Fibroblast of skin of abdomen (primary cell): ENCODE measurements at regions not wholly inside any gene's neighbourhood (a gene's known extent, or its start where the extent isn't known, plus 50 kb on each side); places are given as distances from the start of the nearest gene placed in this dataset.

Experiments used
- DNase-seq: peaks from one replicate; pipeline ENCODE4 v3.0.0-alpha.2; 2013

- DNase-seq = no peak
Observed at GRCh38 chr6:2562721-2563451, 187.8 kb downstream of the MYLK4 start.

DNA sequence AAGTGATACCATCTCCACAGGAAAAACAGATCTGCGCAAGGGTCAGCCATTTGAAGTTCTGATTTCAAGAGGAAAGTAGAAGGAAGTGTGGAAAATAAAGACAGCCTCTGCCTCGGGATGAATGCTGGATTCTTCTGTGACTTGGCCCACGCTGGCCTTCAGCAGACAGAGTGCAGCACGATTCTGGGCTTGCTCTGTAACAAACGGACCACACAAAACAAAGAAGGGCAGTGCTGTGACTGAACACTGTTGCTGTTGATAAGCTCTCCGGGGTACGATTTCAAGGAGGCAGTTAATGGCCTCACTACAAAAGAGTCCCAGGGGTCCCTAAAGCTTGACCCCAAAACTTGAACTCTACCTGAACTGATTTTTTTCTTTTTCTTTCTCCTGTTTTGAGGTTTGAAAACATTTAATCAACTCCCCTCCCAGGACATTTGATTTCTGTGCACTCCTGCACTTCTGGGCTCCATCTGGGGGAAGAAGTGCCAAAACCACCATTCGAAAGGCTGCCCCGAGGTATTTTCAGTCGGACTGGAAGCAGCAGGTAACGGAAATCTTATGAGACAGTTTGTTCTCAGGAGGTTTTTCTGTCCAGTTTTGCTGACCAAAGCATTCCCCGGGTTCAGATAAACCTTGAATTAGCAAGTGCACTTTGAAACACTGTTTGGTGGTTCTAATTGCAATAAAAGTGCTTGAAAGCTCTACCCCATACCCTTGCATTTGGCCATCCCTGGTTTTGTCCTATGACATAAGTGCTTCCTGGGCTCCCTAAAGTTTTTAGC lies 189.6 kb downstream of the MYLK4 start:
- no peak for DNase-seq

- DNase-seq = no peak
Observed at GRCh38 chr6:2560140-2560818, 190.4 kb downstream of the MYLK4 start.

DNA sequence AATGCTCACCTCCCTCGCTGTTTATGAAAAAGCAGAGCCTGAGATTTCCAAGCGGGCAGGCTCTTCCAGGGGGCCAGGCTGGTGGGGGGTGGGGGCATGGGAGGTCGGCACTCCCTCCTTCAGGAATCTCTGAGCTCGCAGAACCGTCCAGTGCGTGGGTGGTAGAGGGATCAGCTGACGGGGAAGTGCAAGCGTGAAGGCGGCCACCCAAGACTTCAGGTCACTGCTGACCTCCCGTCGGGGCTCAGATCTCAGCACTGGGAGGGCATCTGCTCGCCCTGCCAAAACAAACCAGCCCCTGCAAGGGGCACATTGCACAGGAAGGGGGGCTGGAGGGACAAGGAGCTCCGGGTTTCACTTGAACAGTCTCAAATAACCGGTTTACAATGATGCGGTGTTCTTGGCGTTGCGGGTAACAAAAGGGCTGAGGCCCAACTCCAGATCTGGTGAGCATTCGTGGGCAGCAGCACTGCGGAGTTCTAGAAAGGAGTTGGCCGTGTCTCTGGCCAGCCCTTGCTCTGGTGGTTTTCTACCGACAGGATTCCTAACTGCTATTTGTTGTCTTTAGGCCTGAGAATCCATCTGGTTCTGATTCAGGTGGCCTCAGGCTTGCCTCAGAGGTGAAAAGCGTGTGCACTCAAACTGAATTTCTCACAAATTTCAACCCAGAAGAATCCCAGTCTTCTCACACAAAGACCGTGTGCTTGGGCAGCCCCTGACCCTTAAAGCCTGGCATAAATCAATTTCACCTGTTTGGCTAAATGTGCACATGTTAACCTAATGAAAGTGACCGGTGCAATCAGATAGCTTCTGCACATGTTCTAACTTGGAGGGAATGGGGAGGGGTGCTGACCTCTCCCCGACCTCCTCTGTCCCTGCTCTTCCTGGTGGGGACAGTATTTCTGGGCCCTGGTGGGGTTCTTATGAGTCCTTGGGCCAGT lies 191.6 kb downstream of the MYLK4 start:
- DNase-seq = no peak

DNA sequence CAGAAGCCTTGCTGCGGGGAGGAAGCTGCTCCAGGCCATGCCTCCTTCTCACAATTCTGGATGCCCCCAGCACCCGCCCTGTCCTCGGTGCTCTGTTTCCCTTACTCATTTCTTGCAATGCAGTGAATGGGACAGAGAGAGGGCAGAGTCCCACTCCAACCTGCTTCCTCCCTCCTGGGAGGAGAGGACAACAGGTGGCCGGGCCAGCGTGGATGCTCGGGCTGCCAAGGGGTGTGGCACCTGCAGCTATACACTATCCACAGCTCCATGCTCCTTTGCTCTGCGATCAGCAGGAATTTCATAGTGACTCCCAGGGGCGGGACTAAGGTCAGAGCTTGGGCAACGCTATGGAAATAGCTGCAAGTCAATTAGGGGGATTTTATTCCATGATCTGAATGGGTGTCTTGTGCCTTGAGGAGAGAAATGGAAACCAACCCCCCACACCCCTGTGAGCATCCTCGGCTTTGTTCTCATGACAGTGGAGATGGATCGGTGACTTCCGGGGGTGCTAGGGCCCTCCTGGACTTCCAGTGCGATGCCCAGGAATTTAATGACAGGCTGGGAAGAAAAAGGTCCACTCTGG lies 192.5 kb downstream of the MYLK4 start:
- DNase-seq = no peak

DNA sequence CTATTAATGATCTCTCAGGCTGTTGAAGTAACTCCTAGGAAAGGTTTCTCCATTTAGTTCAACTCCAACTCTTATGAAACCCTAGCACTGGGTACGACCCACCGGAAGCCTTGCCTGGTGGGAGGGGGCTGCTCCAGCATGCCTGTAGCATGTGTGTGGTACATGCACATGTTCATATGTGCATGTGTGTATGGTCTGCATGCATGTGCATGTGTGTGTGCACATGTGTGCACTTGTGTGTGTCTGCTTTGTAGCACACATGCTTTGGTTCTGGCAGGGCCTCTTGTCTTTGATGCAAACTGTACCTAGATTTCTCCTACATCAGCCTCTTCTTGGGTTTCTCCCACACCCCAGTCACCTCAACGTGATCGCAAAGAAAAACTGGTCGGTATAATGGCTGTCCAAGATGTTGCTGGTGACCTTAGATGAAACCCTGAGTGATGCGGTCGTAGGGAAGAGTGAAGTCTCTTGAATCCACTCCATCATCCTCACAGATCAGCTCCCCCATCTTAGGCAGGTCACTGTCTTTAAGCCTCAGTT lies 193.5 kb downstream of the MYLK4 start:
- no peak for DNase-seq

GRCh38 chr6:2556761-2557160 lies 194.0 kb downstream of the MYLK4 start:
- no peak for DNase-seq

DNA sequence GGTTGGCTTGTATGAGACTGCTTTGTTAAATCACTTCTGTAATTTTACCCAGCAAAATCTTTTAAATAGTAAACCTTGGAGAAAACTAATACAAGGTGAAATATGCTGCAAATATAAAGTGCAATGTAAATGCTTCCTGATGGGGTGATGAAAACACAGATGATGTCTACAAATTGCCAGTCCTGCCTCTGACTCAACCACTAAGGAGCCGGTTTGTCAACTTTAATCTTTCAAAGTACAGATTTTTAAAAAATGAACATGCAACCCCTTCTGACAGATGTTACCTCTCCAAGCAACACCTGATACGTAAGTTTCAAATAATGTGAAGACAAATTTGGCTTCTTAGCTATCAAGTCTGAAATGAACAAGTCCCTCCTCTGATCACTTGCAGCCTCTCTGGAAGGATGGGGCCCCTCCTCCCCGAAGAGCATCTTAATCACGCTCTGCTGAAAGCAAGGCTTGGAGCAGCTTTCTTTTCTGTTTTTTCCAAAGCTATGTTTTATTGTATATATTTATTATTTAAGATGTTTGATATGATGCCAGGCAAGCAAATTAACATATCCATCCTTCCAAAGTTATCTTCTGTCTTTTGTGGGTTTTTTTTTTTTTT lies 196.0 kb downstream of the MYLK4 start:
- no peak for DNase-seq

DNA sequence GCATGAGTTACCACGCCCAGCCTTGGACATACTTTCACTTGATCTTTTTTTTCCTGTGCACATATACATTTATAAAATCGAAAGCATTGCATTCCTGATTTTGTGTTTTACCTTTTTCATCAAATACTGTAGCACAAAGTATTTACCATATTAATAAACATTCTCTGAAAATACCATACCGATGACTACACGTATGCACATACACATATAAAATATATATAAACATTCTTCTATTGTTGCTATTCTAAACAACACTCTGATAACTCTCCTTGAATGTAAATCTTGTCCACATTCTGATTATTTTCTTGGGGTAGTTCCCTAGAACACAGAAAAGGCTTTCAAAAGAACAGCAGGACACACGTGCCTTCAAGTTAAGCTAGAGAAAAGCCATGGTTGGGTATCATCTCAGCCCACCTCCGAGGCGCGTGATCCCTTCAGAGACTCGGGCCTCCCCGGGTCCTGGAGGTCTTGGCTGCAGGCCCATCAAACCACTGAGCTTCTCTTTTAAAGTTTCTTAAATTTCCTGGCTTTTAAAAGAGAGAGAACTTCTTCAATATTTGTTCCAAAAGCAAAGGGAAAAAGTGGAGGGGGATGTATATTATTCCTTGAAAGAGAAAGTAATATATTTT lies 198.1 kb downstream of the MYLK4 start:
- no peak for DNase-seq

GRCh38 chr6:2551705-2552104 lies 199.0 kb downstream of the MYLK4 start:
- no peak for DNase-seq

DNA sequence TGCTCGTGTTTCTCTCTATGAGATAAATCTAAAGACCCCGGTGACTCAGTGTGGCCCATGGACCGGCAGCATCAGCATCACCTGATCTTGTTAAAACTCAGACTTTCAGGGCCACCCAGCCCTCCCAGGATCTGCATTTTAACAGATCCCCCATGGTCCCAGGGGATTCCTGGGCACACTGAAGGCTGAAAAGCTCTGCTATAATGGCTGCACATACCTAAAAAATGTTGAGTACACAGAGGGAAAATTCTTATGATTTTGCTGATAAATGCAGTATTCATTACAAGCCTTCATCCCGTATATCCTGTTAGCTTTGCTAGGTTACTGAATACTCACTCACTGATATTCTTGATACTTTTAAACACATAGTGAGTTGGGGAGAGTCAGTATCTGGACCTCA lies 200.5 kb downstream of the MYLK4 start:
- no peak for DNase-seq

DNA sequence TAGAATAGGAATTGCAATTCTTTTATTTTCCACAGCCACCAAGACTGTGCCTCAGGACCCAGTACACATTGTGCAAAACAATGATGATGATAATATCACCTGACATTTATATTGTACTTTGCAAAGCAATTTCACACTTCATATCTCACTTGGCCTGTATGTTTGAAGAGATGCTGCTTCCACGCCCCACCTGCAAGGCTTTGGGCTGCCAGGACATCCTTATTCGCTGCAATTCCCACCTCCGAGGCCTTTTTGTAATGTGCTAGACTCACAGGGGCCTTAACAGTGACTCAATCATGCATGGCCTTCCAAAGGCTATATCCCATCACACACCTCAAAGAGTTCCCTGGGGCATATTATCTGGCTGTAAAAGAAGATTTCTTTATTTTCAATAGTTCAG lies 200.9 kb downstream of the MYLK4 start:
- DNase-seq = no peak

DNA sequence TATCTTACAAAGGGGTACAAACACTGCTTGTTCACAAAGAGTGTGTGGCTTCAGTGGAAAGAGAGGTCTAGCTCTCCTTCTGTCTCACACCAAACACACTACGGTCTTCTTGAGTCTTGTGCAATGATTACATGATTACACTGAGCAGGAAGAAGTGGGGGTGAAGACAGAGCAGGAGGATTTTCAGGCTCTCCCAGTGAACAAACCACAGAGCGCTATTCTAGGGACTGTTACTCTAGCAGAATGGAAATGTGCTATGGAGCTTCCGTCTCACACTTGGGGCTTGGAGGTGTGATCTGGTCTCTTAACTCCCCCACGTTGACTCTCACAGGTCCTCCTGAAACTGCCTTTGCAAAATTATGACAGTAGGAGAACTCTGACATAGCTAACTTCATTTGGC lies 203.4 kb downstream of the MYLK4 start:
- no peak for DNase-seq

DNA sequence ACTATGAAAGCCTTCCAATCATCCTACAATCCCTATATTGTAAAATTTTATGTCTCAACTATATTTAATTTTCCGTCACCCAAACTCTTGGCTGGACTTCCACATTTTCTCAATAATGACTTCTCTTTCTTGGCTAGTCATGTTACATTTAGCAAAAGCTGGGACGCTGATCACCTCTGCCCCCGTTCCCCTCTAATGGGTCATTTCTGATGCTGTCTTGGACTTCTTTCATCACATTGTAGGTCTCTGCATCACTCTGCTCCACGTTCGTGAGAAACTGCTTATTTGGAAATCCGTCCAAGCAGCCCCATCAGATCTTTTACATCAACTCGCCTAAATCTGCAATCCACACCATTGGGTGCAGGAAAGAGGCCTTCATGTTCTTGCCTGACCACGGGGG lies 203.8 kb downstream of the MYLK4 start:
- DNase-seq = no peak

- DNase-seq = no peak
Observed at GRCh38 chr6:2545383-2546038, 205.2 kb downstream of the MYLK4 start.

- DNase-seq = no peak
Observed at GRCh38 chr6:2543321-2543720, 207.4 kb downstream of the MYLK4 start.

GRCh38 chr6:2542858-2543218 lies 207.9 kb downstream of the MYLK4 start:
- DNase-seq = peak; percentile 68

- no peak for DNase-seq
Observed at GRCh38 chr6:2542101-2542857, 208.4 kb downstream of the MYLK4 start.

DNA sequence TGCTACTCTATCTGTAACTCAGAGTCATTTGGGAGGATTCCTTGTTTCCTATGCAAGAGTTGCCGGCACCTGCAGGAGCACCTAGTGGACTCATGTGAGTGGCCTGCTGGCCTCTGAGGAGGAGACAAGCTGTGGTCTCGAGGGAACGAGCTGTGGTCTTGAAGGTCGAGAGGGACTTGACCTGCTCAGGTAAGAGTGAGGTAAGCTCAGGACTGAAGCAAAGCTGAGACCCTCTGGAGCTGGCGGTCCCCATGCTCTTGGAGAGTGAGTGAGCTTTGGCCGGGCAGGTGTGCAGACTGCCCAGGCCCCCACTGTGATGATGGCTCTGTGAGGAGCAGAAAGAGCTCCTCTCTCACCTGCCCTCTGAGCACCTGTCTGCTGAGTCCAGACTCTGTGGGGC lies 214.3 kb downstream of the MYLK4 start:
- DNase-seq = no peak

GRCh38 chr6:2535506-2535905 lies 215.2 kb downstream of the MYLK4 start:
- no peak for DNase-seq
